ENCODE measurements at regions not wholly inside any gene's neighbourhood (a gene's known extent, or its start where the extent isn't known, plus 50 kb on each side); places are given as distances from the start of the nearest gene placed in this dataset.
"Not testable (repeated sequence)": the region's sequence is repeated elsewhere in the genome, so short reads cannot be mapped to it uniquely, and the experiment has no call there.

GRCh38 chr3:173342679-173343078, 54.9 kb upstream of the NLGN1 start:
- Mint-ChIP-seq H3K9me3 (no peaks in the 10 kb centered on the region), H3K4me3 (no peak overlapping the region), H3K4me1 (no peaks in the 10 kb centered on the region), H3K27me3 (no peaks in the 10 kb centered on the region), H3K27ac (no peak overlapping the region)
- ATAC-seq, result no peak
- no peak for DNase-seq

- Mint-ChIP-seq H3K9me3 (no peaks in the 10 kb centered on the region), H3K4me1 (no peaks in the 10 kb centered on the region), H3K4me3 (no peak overlapping the region), H3K27me3 (no peaks in the 10 kb centered on the region), H3K27ac (no peak overlapping the region)
- no peak for DNase-seq
- no peak for ATAC-seq
Measured at GRCh38 chr3:173340626-173341025, 56.9 kb upstream of the NLGN1 start.

GRCh38 chr3:173336261-173336660, 61.3 kb upstream of the NLGN1 start:
- ATAC-seq (no peak), DNase-seq (no peak)
- Mint-ChIP-seq H3K27me3 (no peaks in the 10 kb centered on the region), H3K4me1 (no peaks in the 10 kb centered on the region), H3K27ac (no peak overlapping the region), H3K9me3 (peaks cover 7% of the 10 kb centered on the region in 2 donors), H3K4me3 (no peak overlapping the region)

GRCh38 chr3:173306110-173306509, 91.4 kb upstream of the NLGN1 start:
- no peak overlapping the region for H3K27ac Mint-ChIP-seq
- DNase-seq (no peak), ATAC-seq (no peak)
- no peaks in the 10 kb centered on the region for H3K9me3 Mint-ChIP-seq
- no peaks in the 10 kb centered on the region for H3K4me1 Mint-ChIP-seq
- no peaks in the 10 kb centered on the region for H3K27me3 Mint-ChIP-seq
- H3K4me3 Mint-ChIP-seq, result no peak overlapping the region

GRCh38 chr3:173304182-173304800, 93.3 kb upstream of the NLGN1 start:
- ATAC-seq (no peak), DNase-seq (no peak)
- Mint-ChIP-seq H3K4me1 (no peaks in the 10 kb centered on the region), H3K4me3 (no peak overlapping the region), H3K27me3 (no peaks in the 10 kb centered on the region), H3K27ac (no peak overlapping the region), H3K9me3 (peaks cover 0 to 8% of the 10 kb centered on the region in 2 donors)

GRCh38 chr3:173301647-173302046, 95.9 kb upstream of the NLGN1 start:
- Mint-ChIP-seq H3K4me1 (no peaks in the 10 kb centered on the region), H3K27ac (no peak overlapping the region), H3K27me3 (no peaks in the 10 kb centered on the region), H3K9me3 (peaks cover 0 to 12% of the 10 kb centered on the region in 2 donors), H3K4me3 (no peak overlapping the region)
- DNase-seq (no peak), ATAC-seq (no peak)

GRCh38 chr3:173289072-173289471, 108.5 kb upstream of the NLGN1 start:
- H3K9me3 Mint-ChIP-seq, result peaks cover 0 to 7% of the 10 kb centered on the region in 2 donors
- H3K4me3 Mint-ChIP-seq, result no peak overlapping the region
- DNase-seq (no peak), ATAC-seq (no peak)
- H3K27me3 Mint-ChIP-seq, result no peaks in the 10 kb centered on the region
- no peak overlapping the region for H3K27ac Mint-ChIP-seq
- no peaks in the 10 kb centered on the region for H3K4me1 Mint-ChIP-seq

- DNase-seq, result no peak
- Mint-ChIP-seq H3K4me3 (no peak overlapping the region), H3K4me1 (no peaks in the 10 kb centered on the region), H3K27ac (no peak overlapping the region), H3K9me3 (peaks cover 0 to 7% of the 10 kb centered on the region in 2 donors), H3K27me3 (no peaks in the 10 kb centered on the region)
- no peak for ATAC-seq
Measured at GRCh38 chr3:173287361-173287760, 110.2 kb upstream of the NLGN1 start.

- not testable (repeated sequence) for H3K9me3 Mint-ChIP-seq, H3K4me3 Mint-ChIP-seq, H3K27ac Mint-ChIP-seq, H3K27me3 Mint-ChIP-seq, ATAC-seq, H3K4me1 Mint-ChIP-seq, DNase-seq
Measured at GRCh38 chr3:173286507-173286906, 111.0 kb upstream of the NLGN1 start.

GRCh38 chr3:173284301-173284700, 113.2 kb upstream of the NLGN1 start:
- no peak for ATAC-seq
- Mint-ChIP-seq H3K4me3 (no peak overlapping the region), H3K27me3 (no peaks in the 10 kb centered on the region)

GRCh38 chr3:173275740-173276139, 121.8 kb upstream of the NLGN1 start:
- Mint-ChIP-seq H3K27ac (no peak overlapping the region), H3K4me3 (no peak overlapping the region), H3K27me3 (no peaks in the 10 kb centered on the region), H3K9me3 (peaks cover 8 to 20% of the 10 kb centered on the region in 2 donors), H3K4me1 (no peaks in the 10 kb centered on the region)
- ATAC-seq, result no peak
- DNase-seq, result no peak

More at GRCh38 chr3:173284301-173284700, 113.2 kb upstream of the NLGN1 start:
- Mint-ChIP-seq H3K4me1 (no peaks in the 10 kb centered on the region), H3K9me3 (peaks cover 0 to 7% of the 10 kb centered on the region in 2 donors), H3K27ac (no peak overlapping the region)
- no peak for DNase-seq

GRCh38 chr3:173273838-173274237, 123.7 kb upstream of the NLGN1 start:
- no peaks in the 10 kb centered on the region for H3K4me1 Mint-ChIP-seq
- H3K27ac Mint-ChIP-seq, result no peak overlapping the region
- H3K27me3 Mint-ChIP-seq, result no peaks in the 10 kb centered on the region
- H3K4me3 Mint-ChIP-seq, result no peak overlapping the region
- DNase-seq, result no peak
- peaks cover 8 to 20% of the 10 kb centered on the region in 2 donors for H3K9me3 Mint-ChIP-seq
- ATAC-seq, result no peak

- no peak for ATAC-seq
- no peak overlapping the region for H3K27ac Mint-ChIP-seq
Measured at GRCh38 chr3:173268781-173269180, 127.7 kb upstream of the SPATA16 start.

GRCh38 chr3:173267716-173268115, 126.7 kb upstream of the SPATA16 start:
- no peak overlapping the region for H3K27ac Mint-ChIP-seq
- H3K27me3 Mint-ChIP-seq, result no peaks in the 10 kb centered on the region
- H3K4me3 Mint-ChIP-seq, result no peak overlapping the region

More at GRCh38 chr3:173268781-173269180, 127.7 kb upstream of the SPATA16 start:
- no peaks in the 10 kb centered on the region for H3K4me1 Mint-ChIP-seq
- DNase-seq, result no peak
- H3K4me3 Mint-ChIP-seq, result no peak overlapping the region
- H3K9me3 Mint-ChIP-seq, result peaks cover 3 to 8% of the 10 kb centered on the region in 2 donors
- no peaks in the 10 kb centered on the region for H3K27me3 Mint-ChIP-seq

GRCh38 chr3:173266441-173266840, 125.4 kb upstream of the SPATA16 start:
- no peaks in the 10 kb centered on the region for H3K27me3 Mint-ChIP-seq
- ATAC-seq (no peak), DNase-seq (no peak)
- peaks cover 0 to 8% of the 10 kb centered on the region in 2 donors for H3K9me3 Mint-ChIP-seq
- H3K27ac Mint-ChIP-seq, result no peak overlapping the region
- H3K4me3 Mint-ChIP-seq, result no peak overlapping the region
- no peaks in the 10 kb centered on the region for H3K4me1 Mint-ChIP-seq

More at GRCh38 chr3:173267716-173268115, 126.7 kb upstream of the SPATA16 start:
- DNase-seq (no peak), ATAC-seq (no peak)
- peaks cover 0 to 8% of the 10 kb centered on the region in 2 donors for H3K9me3 Mint-ChIP-seq
- H3K4me1 Mint-ChIP-seq, result no peaks in the 10 kb centered on the region

- Mint-ChIP-seq H3K4me1 (no peaks in the 10 kb centered on the region), H3K4me3 (no peak overlapping the region), H3K27me3 (no peaks in the 10 kb centered on the region), H3K9me3 (peaks cover 0 to 11% of the 10 kb centered on the region in 2 donors), H3K27ac (no peak overlapping the region)
- ATAC-seq (no peak), DNase-seq (no peak)
Measured at GRCh38 chr3:173258697-173259096, 117.7 kb upstream of the SPATA16 start.

GRCh38 chr3:173257797-173258196, 116.8 kb upstream of the SPATA16 start:
- Mint-ChIP-seq H3K27ac (no peak overlapping the region), H3K4me3 (no peak overlapping the region), H3K4me1 (no peaks in the 10 kb centered on the region), H3K9me3 (peaks cover 0 to 11% of the 10 kb centered on the region in 2 donors), H3K27me3 (no peaks in the 10 kb centered on the region)
- DNase-seq, result no peak
- ATAC-seq, result no peak

All from stimulated activated naive CD8-positive, alpha-beta T cell treated with anti-CD3 and anti-CD28 coated beads, Interleukin-15, amount 100 ng/mL, for 72 hours (primary cell).